GM18517 (cell line): ENCODE measurements at regions not wholly inside any gene's neighbourhood (a gene's known extent, or its start where the extent isn't known, plus 50 kb on each side); places are given as distances from the start of the nearest gene placed in this dataset.
"Not testable (repeated sequence)": the region's sequence is repeated elsewhere in the genome, so short reads cannot be mapped to it uniquely, and the experiment has no call there.

ENCODE experiments used
- ATAC-seq: cut with Tn5 transposase; IDR thresholded peaks from one replicate; pipeline ENCODE4 v1.9.1; 2021; ENCODE audit warnings: mild to moderate bottlenecking, moderate library complexity; ENCODE audit not compliant: unreplicated experiment

DNA sequence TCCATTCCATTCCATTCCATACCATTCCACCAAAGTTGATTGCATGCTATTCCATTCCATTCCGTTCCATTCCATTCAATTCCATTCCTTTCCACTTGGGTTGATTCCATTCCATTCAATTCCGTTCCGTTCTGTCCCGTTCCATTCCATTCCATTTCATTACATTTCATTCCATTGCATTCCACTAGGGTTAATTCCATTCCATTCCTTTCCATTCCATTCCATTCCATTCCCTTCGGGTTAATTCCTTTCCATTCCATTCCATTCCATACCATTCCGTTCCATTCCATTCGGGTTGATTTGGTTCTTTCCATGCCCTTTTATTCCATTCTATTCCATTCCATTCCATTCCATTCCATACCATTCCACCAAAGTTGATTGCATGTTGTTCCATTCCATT lies 131.9 kb downstream of the CWH43 start:
- ATAC-seq: not testable (repeated sequence)

- ATAC-seq: peak; percentile 53
Measured at GRCh38 chr4:49118379-49119212, 132.5 kb downstream of the CWH43 start.

- ATAC-seq: peak; percentile 10
Measured at GRCh38 chr4:49119345-49119744, 133.3 kb downstream of the CWH43 start.

DNA sequence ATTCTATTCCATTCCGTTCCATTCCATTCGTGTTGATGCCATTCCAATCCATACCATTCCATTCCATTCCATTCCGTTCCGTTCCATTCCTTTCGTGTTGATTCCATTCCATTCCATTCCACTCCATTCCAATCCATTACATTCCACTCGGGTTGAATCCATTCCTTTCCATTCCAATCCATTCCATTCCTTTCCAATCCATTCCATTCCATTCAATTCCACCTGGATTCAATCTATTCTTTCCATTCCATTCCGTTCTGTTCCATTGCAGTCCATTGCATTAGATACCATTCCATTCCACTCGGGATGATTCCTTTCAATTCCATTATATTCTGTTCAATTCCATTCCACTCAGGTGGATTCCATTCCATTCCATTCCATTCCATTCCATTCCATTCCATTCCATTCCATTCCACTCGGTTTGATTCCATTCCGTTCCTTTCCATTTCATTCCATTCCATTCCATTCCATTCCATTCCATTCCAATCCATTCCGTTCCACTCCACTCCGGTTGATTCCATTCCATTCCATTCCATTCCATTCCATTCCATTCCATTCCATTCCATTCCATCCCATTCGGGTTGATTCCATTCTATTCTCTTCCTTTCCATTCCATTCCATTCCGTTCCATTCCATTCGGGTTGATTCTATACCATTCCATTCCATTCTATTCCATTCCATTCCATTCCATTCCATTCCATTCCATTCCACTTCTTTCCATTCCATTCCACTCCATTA lies 134.1 kb downstream of the CWH43 start:
- ATAC-seq: peak; percentile 18

GRCh38 chr4:49120804-49121203 lies 134.7 kb downstream of the CWH43 start:
- ATAC-seq: peak; percentile 28

DNA sequence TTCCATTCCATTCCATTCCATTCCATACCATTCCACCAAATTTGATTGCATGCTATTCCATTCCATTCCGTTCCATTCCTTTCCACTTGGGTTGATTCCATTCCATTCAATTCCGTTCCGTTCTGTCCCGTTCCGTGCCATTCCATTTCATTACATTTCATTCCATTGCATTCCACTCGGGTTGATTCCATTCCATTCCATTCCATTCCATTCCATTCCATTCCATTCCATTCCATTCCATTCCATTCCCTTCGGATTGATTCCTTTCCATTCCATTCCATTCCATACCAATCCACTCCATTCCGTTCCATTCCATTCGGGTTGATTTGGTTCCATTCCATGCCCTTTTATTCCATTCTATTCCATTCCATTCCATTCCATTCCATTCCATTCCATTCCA lies 140.4 kb downstream of the CWH43 start:
- ATAC-seq: not testable (repeated sequence)

DNA sequence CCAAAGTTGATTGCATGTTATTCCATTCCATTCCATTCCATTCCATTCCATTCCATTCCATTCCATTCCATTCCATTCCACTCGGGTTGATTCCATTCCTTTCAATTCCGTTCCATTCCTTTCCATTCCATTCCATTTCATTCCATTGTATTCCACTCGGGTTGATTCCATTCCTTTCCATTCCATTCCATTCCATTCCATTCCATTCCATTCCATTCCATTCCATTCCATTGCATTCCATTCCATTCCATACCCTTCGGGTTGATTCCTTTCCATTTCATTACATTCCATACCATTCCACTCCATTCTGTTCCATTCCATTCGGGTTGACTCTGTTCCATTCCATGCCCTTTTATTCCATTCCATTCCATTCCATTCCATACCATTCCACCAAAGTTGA lies 140.8 kb downstream of the CWH43 start:
- not testable (repeated sequence) for ATAC-seq

GRCh38 chr4:49129385-49129784 lies 143.3 kb downstream of the CWH43 start:
- not testable (repeated sequence) for ATAC-seq

DNA sequence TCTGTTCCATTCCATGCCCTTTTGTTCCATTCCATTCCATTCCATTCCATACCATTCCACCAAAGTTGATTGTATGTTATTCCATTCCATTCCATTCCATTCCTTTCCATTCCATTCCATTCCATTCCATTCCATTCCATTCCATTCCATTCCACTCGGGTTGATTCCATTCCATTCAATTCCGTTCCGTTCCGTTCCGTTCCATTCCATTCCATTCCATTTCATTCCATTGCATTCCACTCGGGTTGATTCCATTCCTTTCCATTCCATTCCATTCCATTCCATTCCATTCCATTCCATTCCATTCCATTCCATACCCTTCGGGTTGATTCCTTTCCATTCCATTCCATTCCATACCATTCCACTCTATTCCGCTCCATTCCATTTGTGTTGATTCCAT lies 143.8 kb downstream of the CWH43 start:
- ATAC-seq: not testable (repeated sequence)

GRCh38 chr4:49130724-49131123 lies 144.6 kb downstream of the CWH43 start:
- not testable (repeated sequence) for ATAC-seq

GRCh38 chr4:49137043-49137442 lies 151.0 kb downstream of the CWH43 start:
- peak; percentile 69 for ATAC-seq

DNA sequence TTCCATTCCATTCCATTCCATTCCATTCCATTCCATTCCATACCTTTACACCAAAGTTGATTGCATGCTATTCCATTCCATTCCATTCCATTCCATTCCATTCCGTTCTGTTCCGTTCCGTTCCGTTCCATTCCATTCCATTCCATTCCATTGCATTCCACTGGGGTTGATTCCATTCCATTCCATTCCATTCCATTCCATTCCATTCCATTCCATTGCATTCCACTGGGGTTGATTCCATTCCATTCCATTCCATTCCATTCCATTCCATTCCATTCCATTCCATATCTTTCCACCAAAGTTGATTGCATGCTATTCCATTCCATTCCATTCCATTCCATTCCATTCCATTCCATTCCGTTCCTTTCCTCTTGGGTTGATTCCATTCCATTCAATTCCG lies 151.9 kb downstream of the CWH43 start:
- ATAC-seq: not testable (repeated sequence)

GRCh38 chr4:49138818-49139217 lies 152.7 kb downstream of the CWH43 start:
- not testable (repeated sequence) for ATAC-seq

GRCh38 chr4:49139513-49139912 lies 153.4 kb downstream of the CWH43 start:
- ATAC-seq: peak; percentile 47

GRCh38 chr4:49140351-49140750 lies 154.3 kb downstream of the CWH43 start:
- ATAC-seq: not testable (repeated sequence)

- peak; percentile 28 for ATAC-seq
Measured at GRCh38 chr4:49141955-49142354, 155.9 kb downstream of the CWH43 start.

DNA sequence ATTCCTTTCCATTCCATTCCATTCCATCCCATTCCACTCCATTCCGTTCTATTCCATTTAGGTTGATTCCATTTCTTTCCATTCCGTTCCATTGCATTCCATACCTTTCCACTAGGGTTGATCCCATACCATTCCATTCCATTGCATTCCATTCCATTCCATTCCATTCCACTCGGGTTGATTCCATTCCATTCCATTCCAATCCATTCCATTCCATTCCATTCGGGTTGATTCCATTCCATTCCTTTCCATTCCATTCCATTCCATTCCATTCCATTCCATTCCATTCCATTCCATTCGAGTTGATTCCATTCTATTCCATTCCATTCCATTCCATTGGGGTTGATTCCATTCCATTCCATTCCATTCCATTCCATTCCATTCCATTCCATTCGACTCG lies 161.1 kb downstream of the CWH43 start:
- peak; percentile 61 for ATAC-seq

GRCh38 chr4:49147596-49147995 lies 161.5 kb downstream of the CWH43 start:
- ATAC-seq: not testable (repeated sequence)

DNA sequence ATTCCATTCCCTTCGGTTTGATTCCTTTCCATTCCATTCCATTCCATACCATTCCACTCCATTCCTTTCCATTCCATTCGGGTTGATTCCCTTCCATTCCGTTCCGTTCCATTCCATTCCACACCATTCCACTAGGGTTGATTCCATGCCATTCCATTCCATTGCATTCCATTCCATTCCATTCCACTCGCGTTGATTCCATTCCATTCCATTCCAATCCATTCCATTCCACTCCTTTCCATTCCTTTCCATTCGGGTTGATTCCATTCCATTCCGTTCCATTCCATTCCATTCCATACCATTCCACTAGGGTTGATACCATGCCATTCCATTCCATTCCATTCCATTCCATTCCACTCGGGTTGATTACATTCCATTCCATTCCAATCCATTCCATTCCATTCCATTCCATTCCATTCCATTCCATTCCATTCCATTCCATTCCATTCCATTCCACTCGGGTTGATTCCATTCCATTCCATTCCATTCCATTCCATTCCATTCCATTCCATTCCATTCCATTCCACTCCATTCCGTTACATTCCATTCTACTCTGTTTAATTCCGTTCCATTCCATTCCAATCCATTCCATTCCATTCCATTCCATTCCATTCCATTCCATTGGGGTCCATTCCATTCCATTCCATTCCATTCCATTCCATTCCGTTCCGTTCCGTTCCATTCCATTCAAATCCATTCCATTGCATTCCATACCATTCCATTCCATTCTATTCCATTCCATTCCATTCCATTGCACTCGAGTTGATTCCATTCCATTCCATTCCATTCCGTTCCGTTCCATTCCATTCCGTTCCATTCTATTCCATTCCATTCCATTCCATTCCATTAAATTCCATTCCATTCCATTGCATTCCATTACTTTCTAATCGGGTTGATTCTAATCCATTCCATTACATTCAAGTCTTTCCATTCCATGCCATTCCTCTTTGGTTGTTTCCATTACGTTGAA lies 163.2 kb downstream of the CWH43 start:
- peak; percentile 78 for ATAC-seq

GRCh38 chr4:49150351-49151083 lies 164.4 kb downstream of the CWH43 start:
- not testable (repeated sequence) for ATAC-seq
